Endothelial cell of umbilical vein (primary cell): ENCODE measurements at regions not wholly inside any gene's neighbourhood (a gene's known extent, or its start where the extent isn't known, plus 50 kb on each side); places are given as distances from the start of the nearest gene placed in this dataset.

ENCODE experiments used
- EZH2 ChIP-seq: IDR thresholded peaks from 2 replicates; pipeline ENCODE4 v1.6.1; 2012; ENCODE audit warnings: borderline replicate concordance, low read depth, mild to moderate bottlenecking, moderate library complexity, low read length, inconsistent platforms; ENCODE audit not compliant: severe bottlenecking
- FOS ChIP-seq: IDR thresholded peaks from 2 replicates; pipeline ENCODE4 v1.6.1; 2011; ENCODE audit warnings: mild to moderate bottlenecking, low read length, moderate library complexity, borderline replicate concordance; ENCODE audit not compliant: insufficient read depth
- GATA2 ChIP-seq: IDR thresholded peaks from 2 replicates; pipeline ENCODE4 v1.7.0; 2011; ENCODE audit warnings: low read depth, mild to moderate bottlenecking, moderate library complexity, mixed read lengths, low read length; ENCODE audit not compliant: insufficient read length, insufficient read depth
- MAX ChIP-seq: IDR thresholded peaks from 2 replicates; pipeline ENCODE4 v1.6.1; 2011; ENCODE audit not compliant: insufficient read depth, insufficient read length
- MYC ChIP-seq: IDR thresholded peaks from one replicate; pipeline ENCODE4 v1.6.1; 2011; ENCODE audit warnings: mild to moderate bottlenecking, low read depth, low read length
- POLR2A ChIP-seq: IDR thresholded peaks from 2 replicates; pipeline ENCODE4 v1.6.1; 2012; ENCODE audit warnings: low read depth, mild to moderate bottlenecking, control low read depth, low read length
- POLR2AphosphoS5 ChIP-seq: IDR thresholded peaks from 2 replicates; pipeline ENCODE4 v1.6.1; 2012; ENCODE audit warnings: low read depth, mild to moderate bottlenecking, control low read depth, low read length, moderate library complexity; ENCODE audit not compliant: insufficient read depth
- TF ChIP-seq, protein P1 (sequence below), 2 donors: IDR thresholded peaks; 1 replicate in 1 of 2; 2 replicates in 1 of 2; pipeline ENCODE4 v1.5.1; 2011; ENCODE audit warnings: low read length in 2 of 2, mild to moderate bottlenecking in 2 of 2, moderate library complexity in 2 of 2, control low read depth in 1 of 2, inconsistent platforms in 1 of 2, low read depth in 1 of 2; ENCODE audit not compliant: insufficient read depth in 1 of 2; ENCODE audit errors: extremely low read depth in 1 of 2

GRCh38 chr1:222084048-222084447 lies 342.2 kb upstream of the DUSP10 start:
- TF ChIP-seq, protein P1, sequence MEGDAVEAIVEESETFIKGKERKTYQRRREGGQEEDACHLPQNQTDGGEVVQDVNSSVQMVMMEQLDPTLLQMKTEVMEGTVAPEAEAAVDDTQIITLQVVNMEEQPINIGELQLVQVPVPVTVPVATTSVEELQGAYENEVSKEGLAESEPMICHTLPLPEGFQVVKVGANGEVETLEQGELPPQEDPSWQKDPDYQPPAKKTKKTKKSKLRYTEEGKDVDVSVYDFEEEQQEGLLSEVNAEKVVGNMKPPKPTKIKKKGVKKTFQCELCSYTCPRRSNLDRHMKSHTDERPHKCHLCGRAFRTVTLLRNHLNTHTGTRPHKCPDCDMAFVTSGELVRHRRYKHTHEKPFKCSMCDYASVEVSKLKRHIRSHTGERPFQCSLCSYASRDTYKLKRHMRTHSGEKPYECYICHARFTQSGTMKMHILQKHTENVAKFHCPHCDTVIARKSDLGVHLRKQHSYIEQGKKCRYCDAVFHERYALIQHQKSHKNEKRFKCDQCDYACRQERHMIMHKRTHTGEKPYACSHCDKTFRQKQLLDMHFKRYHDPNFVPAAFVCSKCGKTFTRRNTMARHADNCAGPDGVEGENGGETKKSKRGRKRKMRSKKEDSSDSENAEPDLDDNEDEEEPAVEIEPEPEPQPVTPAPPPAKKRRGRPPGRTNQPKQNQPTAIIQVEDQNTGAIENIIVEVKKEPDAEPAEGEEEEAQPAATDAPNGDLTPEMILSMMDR (IDR thresholded peaks at IDR 0.05; ENCODE audit: extremely low read depth in 1 of 2, insufficient read depth in 1 of 2, low read depth in 1 of 2, low read length in 2 of 2): no peak
- TF ChIP-seq POLR2AphosphoS5 (no peak), FOS (no peak), EZH2 (no peak), POLR2A (no peak), MAX (no peak), GATA2 (no peak), MYC (no peak)
